ENCODE measurements at regions not wholly inside any gene's neighbourhood (a gene's known extent, or its start where the extent isn't known, plus 50 kb on each side); places are given as distances from the start of the nearest gene placed in this dataset.

- Histone ChIP-seq H3K27ac (ENCODE audit: low read depth, low read length) (no peak overlapping the region), H3K23ac (ENCODE audit: insufficient read length) (no peak overlapping the region), H3K36me3 (ENCODE audit: control insufficient read depth in 2 of 4, insufficient read depth in 4 of 4, low read length in 3 of 4) (no peaks in the 10 kb centered on the region; a peak in 1 of 8 replicates), H2BK120ac (replicated peaks; ENCODE audit: low read depth, low read length) (no peak overlapping the region), H2BK5ac (ENCODE audit: low read depth, low read length) (no peak overlapping the region), H3K9me3 (ENCODE audit: insufficient read depth in 2 of 2, low read depth in 1 of 2, low read length in 1 of 2) (no peaks in the 10 kb centered on the region), H3K4ac (replicated peaks; ENCODE audit: insufficient read length, low read depth, low read length) (no peak overlapping the region), H2AK5ac (ENCODE audit: low read depth, low read length) (no peak overlapping the region), H3K56ac (replicated peaks; ENCODE audit: insufficient read length, low read depth, low read length) (no peak overlapping the region), H2BK15ac (ENCODE audit: low read length) (no peak overlapping the region), H3K27me3 (replicated peaks in 1 of 4; ENCODE audit: control insufficient read depth in 3 of 4, extremely low read depth in 1 of 4, insufficient read depth in 3 of 4, low read length in 3 of 4) (no peaks in the 10 kb centered on the region), H3K4me2 (ENCODE audit: insufficient read depth in 1 of 2, low read depth in 2 of 2, low read length in 2 of 2) (no peak overlapping the region), H4K91ac (replicated peaks; ENCODE audit: insufficient read length, low read length) (no peak overlapping the region), H3K4me3 (ENCODE audit: extremely low read depth in 1 of 4, insufficient read depth in 2 of 4, low read depth in 3 of 4, low read length in 4 of 4) (no peak overlapping the region), H3K79me1 (ENCODE audit: low read depth, low read length) (no peaks in the 10 kb centered on the region), H3K4me1 (replicated peaks in 1 of 4; ENCODE audit: control insufficient read depth in 3 of 4, insufficient read depth in 4 of 4, low read length in 3 of 4) (no peaks in the 10 kb centered on the region), H3K23me2 (ENCODE audit: low read depth, low read length) (no peaks in the 10 kb centered on the region), H3K14ac (ENCODE audit: insufficient read length) (no peak overlapping the region), H3K79me2 (ENCODE audit: control insufficient read depth in 1 of 2, insufficient read depth in 2 of 2, low read length in 2 of 2) (no peaks in the 10 kb centered on the region), H4K8ac (ENCODE audit: extremely low read depth, insufficient read depth, low read length) (no peak overlapping the region), H3K18ac (ENCODE audit: extremely low read depth, low read length) (no peak overlapping the region), H3K9ac (replicated peaks in 1 of 4; ENCODE audit: extremely low read depth in 1 of 4, low read depth in 3 of 4, low read length in 3 of 4) (no peak overlapping the region), H2BK12ac (ENCODE audit: low read depth, low read length) (no peak overlapping the region), H4K20me1 (replicated peaks in 1 of 2; ENCODE audit: control insufficient read depth in 1 of 2, insufficient read depth in 2 of 2, low read length in 2 of 2) (no peaks in the 10 kb centered on the region), H2BK20ac (ENCODE audit: low read length) (no peak overlapping the region), H2AFZ (ENCODE audit: low read length) (no peak overlapping the region), H4K5ac (ENCODE audit: insufficient read length, low read depth, low read length) (no peak overlapping the region)
- no peak for DNase-seq (ENCODE audit: low read depth in 1 of 2, low spot score in 2 of 2)
- ChIA-PET POLR2A (ENCODE audit: partially characterized antibody) (no interaction called here), CTCF (ENCODE audit: partially characterized antibody) (interaction anchor here (1.6 to 2.3 kb wide), 2 partner anchors 74 to 201 kb away, joined by 3 to 5 read pairs; no protein-coding TSS in a partner anchor)
- WGBS, 2 experiments (ENCODE audit: extremely low coverage in 1 of 2, insufficient coverage in 1 of 2, insufficient read length in 1 of 2, insufficient replicate concordance in 2 of 2, low coverage in 1 of 2, low lambda C conversion rate in 2 of 2, missing lambda C conversion rate in 1 of 2), result 93% methylated on average over 3 of the region's 3 CpGs; no CpG with 5 or more reads in 1 of the 2 experiments
- TF ChIP-seq CHD1 (IDR thresholded peaks at IDR 0.05; ENCODE audit: low read depth, low read length), result no peak
- no peak for TF ChIP-seq HDAC2 (IDR thresholded peaks at IDR 0.05; ENCODE audit: borderline replicate concordance in 1 of 2, low read depth in 2 of 2, low read length in 2 of 2)
- no peak for TF ChIP-seq BCL11A (IDR thresholded peaks at IDR 0.05; ENCODE audit: low read depth in 2 of 2, low read length in 2 of 2)
- no peak for TF ChIP-seq POU5F1 (IDR thresholded peaks at IDR 0.05; ENCODE audit: low read depth, low read length)
- no peak for FAIRE-seq
Observed at GRCh38 chr5:57700072-57700471, 217.5 kb upstream of the ACTBL2 start.

All from H1 (cell line).